Activated CD4-positive, alpha-beta T cell treated with anti-CD3 and anti-CD28 coated beads, Interleukin-2, Interleukin-4, amounts not matched to agents 100 ng/mL and 50 ng/mL, durations not matched to agents 16 hours and 8 hours (primary cell): ENCODE measurements at regions not wholly inside any gene's neighbourhood (a gene's known extent, or its start where the extent isn't known, plus 50 kb on each side); places are given as distances from the start of the nearest gene placed in this dataset.

Experiments used
- DNase-seq: peaks from one replicate; pipeline ENCODE4 v3.0.0-alpha.2; 2020; ENCODE audit warnings: low spot score

DNA sequence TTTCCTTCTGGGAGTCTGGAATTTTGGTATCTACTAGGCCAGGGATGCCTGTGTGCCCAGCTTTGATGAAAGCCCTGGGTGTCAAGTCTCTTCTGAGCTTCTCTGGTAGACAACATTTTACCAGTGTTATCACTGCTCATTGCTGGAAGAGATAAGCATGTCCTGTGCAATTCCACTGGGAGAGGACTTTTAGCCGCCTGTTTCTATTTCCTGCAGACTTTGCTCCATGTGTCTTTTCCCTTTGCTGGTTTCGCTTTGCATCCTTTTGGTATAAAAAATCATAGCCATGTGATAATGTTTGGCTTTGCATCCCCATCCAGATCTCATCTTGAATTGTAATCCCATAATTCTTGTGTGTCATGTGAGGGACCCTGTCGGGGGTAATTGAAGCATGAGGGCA lies 163.2 kb downstream of the SLC28A3 start:
- DNase-seq, result no peak

DNA sequence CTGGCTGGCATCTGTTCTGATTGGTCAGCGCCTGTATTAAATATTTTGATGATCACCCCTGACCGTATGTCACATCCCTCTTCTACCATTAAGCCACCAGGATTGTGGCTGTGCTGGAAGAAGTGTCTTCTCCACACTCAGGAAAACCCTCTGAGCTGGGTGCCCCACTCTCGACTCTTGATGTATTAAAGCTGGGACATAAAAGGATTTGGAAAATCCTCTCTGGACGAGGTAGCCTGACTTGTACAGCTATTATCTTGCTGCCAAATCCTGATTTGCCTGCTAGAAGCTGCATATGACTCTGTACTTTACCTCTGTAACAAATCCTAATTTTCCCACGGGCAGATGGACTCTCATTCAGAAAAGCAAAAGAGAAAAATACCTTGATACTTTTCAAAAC lies 161.0 kb downstream of the SLC28A3 start:
- DNase-seq, result no peak

DNA sequence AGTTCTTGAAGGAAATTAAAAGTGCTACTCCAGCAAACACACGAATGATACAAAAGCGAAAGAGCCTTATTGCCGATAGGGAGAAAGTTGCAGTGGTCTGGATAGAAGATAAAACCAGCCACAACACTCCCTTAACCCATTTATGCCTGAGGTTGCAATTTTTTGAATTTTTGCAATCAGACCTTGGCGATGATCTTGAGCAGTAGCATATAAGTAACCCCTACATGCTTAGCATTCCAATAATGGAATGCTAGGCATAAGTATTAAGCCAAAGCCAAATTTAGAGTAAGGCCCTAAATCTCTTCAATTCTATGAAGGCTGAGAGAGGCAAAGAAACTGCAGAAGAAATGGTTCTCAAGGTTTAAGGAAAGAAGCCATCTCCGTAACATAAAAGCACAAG lies 153.5 kb downstream of the SLC28A3 start:
- no peak for DNase-seq

DNA sequence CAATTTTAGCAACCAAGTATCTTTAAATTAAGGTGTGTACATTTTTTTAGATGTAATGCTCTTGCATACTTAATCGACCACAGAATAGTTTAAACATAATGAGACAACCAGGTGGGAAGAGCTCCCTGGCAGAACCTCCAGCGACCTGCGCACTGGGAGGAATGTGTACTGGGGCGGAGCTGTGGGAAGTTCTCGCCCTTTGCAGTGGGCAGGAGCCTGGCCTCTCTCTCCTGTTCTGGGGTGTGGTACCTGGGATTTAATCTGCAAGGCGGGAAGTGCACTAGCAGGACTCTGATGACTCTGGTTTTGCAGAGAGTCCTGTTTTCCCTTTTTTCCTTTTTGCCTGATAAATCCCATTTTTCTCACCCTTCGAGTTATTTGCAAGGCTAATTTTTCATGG lies 150.7 kb downstream of the SLC28A3 start:
- no peak for DNase-seq

DNA sequence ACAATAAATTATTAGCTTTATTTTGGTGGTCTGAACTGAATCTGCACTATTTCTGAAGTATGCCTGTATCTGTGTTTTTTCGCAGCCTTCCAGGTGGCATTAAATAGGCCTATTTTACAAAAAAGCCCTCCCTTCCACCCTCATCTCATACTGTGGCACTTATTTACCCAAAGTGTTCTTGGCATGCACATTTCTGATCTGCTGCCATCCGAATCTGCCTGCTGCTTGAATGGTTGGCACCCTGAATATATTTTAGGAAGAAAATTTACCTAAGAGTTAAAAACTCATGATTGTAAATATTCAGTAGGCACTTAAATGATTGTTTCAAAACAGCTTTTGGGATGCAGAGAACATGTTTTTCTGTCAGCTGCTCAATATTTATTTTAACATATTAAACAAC lies 150.1 kb downstream of the SLC28A3 start:
- DNase-seq, result no peak

DNA sequence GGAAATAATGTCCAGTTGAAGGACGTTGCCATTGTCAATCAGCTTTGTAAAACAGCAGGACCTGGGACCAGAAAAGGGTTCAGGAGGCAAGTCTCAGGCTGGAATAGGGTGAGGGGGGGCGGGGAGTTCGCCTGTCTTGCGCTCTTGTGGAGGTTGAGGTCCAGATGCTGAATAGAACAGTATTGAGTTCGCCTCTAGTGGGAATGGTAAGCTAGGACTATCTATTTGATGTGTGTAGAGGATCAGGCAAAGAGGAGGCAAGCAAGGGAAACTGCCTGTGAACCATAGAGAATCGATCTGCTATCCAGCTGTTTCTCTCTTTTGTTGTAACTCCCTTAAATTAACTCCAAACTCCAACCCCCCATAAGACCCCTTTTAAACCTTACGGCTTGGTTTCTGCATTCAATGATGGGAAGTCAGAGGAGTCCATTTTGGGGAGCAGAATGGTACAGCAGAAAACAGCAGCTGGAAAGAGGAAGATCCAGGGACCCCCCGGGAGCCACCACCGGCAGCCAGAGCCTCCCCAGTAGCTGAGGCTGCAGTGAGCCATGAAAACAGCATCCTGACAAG lies 133.7 kb downstream of the SLC28A3 start:
- no peak for DNase-seq

DNA sequence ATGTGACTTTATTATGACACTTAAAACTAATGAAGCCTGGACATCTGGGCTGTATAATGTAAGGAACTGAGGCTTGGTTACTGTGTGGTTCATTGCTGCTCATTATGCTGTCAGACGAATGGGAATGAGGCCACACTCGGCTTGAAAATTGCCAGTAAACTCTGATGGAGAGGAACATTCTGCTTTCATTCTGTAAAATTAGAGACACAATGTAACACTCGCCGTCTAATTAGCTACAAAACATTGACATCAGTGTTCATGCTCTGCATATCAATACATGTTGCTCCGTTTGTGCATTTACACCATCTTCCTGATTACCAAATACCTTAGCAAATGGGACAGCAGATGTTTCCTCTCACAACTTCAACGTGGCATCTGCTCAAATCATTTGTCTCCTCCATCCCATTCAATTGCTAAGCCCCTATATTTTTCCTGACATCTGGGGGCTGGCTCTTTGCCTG lies 133.0 kb downstream of the SLC28A3 start:
- no peak for DNase-seq

DNA sequence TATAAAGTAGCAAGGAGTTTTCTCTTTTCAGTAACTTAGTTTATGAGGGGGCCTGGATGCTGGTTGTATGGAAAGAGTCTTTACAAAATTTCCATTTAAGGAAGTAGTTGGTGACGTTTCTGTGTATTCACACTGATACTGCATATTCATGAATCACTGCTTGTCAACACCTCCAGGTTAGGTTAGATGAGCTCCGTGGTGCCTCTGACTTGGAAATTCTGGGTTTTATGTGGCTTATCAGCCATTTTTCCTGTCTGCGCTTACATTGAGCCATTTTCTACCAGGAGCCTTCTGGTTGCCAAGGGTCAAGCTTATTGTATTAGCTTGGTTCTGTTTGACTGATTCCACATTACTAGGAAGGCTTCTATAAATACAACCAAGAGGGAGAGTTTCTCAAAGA lies 128.3 kb downstream of the SLC28A3 start:
- no peak for DNase-seq

DNA sequence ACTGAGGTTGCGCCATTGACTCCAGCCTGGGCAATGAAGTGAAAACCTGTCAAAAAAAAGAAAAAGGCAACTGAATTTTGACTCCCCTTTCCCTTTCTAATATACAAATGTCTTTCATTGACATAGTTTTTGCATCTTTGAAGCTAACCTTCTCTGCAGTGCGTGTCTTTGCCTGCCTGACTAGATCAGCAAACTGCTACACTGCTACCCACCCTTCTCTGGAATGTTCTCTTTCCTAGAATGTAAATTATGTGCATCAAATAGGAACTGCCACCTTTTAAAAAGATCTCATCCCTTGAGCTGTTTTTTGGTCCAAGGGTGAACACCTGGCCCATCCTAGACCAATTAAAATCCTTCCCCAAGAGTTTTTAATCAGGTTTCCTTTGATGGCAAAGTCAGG lies 127.6 kb downstream of the SLC28A3 start:
- DNase-seq, result no peak

DNA sequence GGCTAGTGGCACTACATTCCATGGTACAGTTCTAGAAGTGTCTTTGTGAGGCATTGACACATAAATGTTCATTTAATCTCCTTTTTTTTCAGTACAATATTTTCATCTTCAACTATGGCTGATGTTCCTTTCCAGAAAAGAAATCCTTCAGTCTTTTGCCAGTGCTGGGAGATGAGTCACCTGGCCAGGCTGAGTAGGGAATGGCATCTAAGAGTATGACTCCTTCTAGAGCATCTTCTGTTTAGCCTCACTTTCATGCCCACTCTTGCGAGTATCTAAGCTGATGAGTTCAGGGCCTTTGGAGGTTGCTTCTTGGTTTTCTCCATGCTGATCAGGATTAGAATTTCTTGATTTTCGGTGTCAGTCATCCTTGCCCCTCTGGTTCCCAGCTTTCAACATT lies 124.4 kb downstream of the SLC28A3 start:
- DNase-seq, result no peak

DNA sequence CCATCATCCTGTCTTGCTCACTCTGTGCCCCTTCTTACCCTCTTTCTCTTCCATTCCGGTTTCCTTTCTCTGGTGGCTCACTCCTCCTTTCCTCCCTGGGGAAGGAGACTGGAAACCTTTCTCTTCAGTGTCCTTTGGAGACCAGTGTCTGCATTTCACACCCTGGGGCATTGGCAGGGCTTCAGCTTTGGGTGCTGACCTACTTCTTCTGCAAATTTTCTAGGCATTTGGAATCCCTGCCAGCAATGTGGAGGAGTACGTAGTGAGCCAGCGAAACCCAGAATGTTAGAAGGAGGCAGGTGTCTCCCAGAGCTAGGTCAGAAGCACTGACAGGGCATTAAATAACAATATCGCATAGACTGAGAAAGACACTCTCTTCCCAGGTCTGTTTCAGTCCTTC lies 122.2 kb downstream of the SLC28A3 start:
- DNase-seq, result no peak

DNA sequence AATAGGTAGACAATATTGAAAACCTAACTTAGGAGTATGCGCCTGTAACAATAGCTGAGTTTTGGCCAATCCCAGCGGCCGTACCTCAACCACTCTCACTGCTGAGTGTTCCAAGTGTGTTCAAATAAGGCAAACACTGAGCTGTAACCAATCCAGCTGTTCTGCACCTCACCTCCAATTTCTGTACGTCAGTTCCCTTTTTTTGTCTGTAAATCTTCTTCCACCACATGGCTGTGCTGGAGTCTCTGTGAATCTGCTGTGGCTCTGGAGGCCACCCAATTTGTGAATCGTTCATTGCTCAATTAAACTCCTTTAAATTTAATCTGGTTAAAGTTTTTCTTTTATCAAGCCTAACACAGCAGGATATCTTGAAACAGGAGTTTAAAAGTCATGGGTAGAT lies 116.3 kb downstream of the SLC28A3 start:
- no peak for DNase-seq
